Keratinocyte (primary cell): ENCODE measurements at regions not wholly inside any gene's neighbourhood (a gene's known extent, or its start where the extent isn't known, plus 50 kb on each side); places are given as distances from the start of the nearest gene placed in this dataset.

Source experiments
- EZH2 ChIP-seq: IDR thresholded peaks from one replicate; pipeline ENCODE4 v1.6.1; 2012; ENCODE audit warnings: inconsistent platforms, mild to moderate bottlenecking, low read length, moderate library complexity
- TF ChIP-seq, protein P1 (sequence below), 3 experiments: IDR thresholded peaks in 1 of 3; conservative IDR thresholded peaks in 1 of 3; optimal IDR thresholded peaks in 1 of 3; 2 replicates in 2 of 3; 3 replicates in 1 of 3; pipeline versions ENCODE3 to v1.5.1; 2011; ENCODE audit warnings: low read length in 3 of 3, mild to moderate bottlenecking in 3 of 3, moderate library complexity in 2 of 3, control low read depth in 1 of 3, inconsistent platforms in 1 of 3; ENCODE audit not compliant: insufficient read depth in 2 of 3; ENCODE audit errors: extremely low read depth in 1 of 3

DNA sequence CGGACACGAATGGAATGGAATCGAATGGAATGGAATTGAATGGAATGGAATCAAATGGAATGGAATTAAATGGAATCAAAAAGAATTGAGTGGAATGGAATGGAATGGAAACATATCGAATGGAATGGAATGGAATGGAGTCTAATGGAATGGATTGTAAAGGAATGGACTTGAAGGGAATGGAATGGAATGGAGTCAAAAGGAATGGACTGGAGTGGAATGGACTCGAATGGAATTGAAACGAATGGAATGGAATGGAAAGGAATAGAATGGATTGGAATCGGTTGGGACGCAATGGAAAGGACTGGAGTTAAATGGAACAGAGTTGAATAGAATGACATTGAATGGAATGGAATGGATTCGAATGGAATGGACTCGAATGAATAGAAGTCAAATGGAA is 486.9 kb upstream of the WSB1 start:
- no peak for TF ChIP-seq EZH2
- TF ChIP-seq, protein P1, sequence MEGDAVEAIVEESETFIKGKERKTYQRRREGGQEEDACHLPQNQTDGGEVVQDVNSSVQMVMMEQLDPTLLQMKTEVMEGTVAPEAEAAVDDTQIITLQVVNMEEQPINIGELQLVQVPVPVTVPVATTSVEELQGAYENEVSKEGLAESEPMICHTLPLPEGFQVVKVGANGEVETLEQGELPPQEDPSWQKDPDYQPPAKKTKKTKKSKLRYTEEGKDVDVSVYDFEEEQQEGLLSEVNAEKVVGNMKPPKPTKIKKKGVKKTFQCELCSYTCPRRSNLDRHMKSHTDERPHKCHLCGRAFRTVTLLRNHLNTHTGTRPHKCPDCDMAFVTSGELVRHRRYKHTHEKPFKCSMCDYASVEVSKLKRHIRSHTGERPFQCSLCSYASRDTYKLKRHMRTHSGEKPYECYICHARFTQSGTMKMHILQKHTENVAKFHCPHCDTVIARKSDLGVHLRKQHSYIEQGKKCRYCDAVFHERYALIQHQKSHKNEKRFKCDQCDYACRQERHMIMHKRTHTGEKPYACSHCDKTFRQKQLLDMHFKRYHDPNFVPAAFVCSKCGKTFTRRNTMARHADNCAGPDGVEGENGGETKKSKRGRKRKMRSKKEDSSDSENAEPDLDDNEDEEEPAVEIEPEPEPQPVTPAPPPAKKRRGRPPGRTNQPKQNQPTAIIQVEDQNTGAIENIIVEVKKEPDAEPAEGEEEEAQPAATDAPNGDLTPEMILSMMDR (optimal IDR thresholded peaks at IDR 0.05 in 1 of 3, IDR thresholded peaks at IDR 0.05 in 1 of 3, conservative IDR thresholded peaks at IDR 0.05 in 1 of 3; ENCODE audit: extremely low read depth in 1 of 3, insufficient read depth in 2 of 3, low read length in 3 of 3) = no peak
